ENCODE measurements at regions not wholly inside any gene's neighbourhood (a gene's known extent, or its start where the extent isn't known, plus 50 kb on each side); places are given as distances from the start of the nearest gene placed in this dataset.

DNA sequence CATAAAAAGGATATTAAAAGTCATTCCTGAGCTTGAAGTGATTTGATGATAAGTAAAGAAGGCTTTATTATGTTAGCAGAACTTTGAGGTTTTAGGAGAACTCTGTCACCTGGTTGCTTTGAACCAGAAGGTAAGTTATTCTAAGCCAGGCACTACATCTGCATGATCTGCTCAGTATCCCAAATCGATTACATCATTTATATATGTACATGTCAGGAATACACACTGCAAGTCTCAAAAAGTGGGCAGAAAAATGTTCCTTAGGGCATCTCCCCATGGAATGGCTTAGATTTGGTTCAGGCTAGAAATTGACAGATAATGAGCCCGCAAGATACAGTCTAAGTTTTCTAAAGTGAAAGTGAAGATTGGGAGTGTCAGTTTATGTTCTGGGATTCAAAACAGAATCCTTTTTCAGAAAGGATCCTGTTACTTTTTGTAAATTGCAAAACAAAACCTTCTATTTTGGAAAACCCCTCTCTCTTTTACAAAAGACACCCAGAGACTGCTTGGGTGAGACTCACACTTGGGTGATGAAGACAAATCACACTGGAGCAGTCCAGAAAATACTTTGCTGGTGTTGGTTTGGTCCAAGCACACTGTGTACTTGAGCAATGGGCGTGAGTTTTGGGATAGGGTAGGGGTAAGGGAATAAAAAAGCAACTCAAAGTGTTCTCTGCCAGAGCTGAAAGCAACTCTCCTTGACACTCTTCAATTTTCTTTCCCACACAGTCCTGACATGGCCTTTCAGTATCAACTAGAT is 114.5 kb downstream of the FOXD1 start:
- no peak overlapping the region for H3K4me3 ChIP-seq (ENCODE audit: low read depth, low read length)
- TF ChIP-seq, protein P1, sequence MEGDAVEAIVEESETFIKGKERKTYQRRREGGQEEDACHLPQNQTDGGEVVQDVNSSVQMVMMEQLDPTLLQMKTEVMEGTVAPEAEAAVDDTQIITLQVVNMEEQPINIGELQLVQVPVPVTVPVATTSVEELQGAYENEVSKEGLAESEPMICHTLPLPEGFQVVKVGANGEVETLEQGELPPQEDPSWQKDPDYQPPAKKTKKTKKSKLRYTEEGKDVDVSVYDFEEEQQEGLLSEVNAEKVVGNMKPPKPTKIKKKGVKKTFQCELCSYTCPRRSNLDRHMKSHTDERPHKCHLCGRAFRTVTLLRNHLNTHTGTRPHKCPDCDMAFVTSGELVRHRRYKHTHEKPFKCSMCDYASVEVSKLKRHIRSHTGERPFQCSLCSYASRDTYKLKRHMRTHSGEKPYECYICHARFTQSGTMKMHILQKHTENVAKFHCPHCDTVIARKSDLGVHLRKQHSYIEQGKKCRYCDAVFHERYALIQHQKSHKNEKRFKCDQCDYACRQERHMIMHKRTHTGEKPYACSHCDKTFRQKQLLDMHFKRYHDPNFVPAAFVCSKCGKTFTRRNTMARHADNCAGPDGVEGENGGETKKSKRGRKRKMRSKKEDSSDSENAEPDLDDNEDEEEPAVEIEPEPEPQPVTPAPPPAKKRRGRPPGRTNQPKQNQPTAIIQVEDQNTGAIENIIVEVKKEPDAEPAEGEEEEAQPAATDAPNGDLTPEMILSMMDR (IDR thresholded peaks at IDR 0.05; ENCODE audit: borderline replicate concordance, insufficient read depth, low read depth, low read length): no peak

DNA sequence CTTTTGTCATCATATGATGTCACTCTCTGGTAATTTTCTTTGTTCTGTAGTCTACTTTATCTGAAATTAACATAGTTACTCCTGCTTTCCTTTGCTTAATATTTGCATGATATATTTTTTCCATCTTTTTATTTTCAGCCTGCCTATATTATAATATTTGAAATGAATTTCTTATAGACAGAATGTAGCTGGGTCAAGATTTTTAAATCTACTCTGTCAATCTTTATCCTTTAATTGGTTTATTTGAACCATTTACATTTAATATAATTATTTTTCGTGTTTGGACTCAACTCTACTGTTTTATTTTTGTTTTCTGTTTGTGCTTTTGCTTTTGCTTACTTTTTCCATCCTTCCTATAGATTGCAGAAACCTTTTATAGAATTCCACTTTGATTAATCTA is 118.0 kb downstream of the FOXD1 start:
- H3K4me3 ChIP-seq (ENCODE audit: low read depth, low read length): no peak overlapping the region
- TF ChIP-seq, protein P1 (IDR thresholded peaks at IDR 0.05; ENCODE audit: borderline replicate concordance, insufficient read depth, low read depth, low read length): no peak

DNA sequence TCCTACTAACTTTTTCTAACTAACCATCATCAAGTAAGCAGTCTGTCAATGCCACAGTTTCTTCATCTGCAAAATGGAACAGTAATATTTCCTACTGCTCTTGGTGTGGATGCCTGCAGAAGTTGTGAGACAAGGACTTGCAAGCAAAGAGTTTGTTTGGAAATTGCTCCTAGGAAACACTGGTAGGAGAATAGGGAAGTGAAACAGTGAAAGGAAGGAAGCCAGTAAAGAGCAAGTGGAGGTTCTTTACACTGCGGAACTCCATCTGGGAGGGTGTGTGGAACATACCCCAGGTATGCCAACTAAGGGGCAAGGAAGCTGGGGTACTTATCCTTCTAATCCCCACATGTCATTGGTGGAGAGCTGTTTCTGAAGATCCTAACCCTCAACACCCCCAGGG is 119.9 kb downstream of the FOXD1 start:
- TF ChIP-seq, protein P1 (IDR thresholded peaks at IDR 0.05; ENCODE audit: borderline replicate concordance, insufficient read depth, low read depth, low read length): no peak
- H3K4me3 ChIP-seq (ENCODE audit: low read depth, low read length): no peak overlapping the region

DNA sequence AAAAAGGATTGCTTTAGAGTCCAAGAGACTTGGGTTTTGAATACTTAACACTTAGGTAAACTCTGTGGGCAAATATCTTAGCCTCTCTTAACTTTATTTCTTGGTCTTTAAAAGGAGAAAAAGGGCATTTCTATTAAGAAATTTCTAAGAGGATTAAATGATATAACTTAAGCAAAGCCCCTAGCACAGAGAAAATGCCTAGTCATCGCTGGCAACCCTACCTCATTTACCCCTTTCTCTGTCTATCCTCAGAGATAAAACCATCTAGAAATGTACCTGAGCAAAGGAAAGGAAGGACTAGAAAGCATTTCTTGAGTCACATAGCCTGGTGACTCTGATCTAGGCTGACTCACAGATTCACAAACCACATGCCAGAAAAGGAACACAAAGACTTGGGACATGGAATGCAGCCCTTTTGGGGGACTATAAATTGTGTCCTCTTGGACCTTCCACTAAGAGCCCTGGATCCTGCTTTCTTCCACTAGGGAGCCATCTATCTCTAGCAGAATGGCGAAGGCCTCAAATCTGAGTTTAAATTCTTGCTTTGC is 120.6 kb downstream of the FOXD1 start:
- TF ChIP-seq, protein P1 (IDR thresholded peaks at IDR 0.05; ENCODE audit: borderline replicate concordance, insufficient read depth, low read depth, low read length): no peak
- no peak overlapping the region for H3K4me3 ChIP-seq (ENCODE audit: low read depth, low read length)

DNA sequence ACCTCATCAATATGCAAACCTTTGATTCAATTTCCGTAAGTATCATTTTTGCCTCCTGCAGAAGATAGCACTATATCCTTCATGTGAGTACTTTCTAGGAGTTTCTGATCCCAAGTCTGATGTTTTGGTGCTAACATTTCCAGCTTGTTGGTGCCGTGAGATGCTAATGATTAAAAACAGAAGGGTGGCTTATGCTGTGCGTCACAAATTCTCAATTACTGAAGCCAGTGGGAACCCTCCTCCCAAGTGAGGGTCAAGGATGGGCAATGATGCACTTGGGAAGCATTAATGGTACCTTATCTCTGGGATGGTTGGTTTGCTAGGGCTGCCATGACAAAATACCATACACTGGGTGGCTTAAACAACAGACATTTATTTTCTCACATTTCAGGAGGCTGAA is 123.0 kb downstream of the FOXD1 start:
- no peak overlapping the region for H3K4me3 ChIP-seq (ENCODE audit: low read depth, low read length)
- TF ChIP-seq, protein P1 (IDR thresholded peaks at IDR 0.05; ENCODE audit: borderline replicate concordance, insufficient read depth, low read depth, low read length): no peak

DNA sequence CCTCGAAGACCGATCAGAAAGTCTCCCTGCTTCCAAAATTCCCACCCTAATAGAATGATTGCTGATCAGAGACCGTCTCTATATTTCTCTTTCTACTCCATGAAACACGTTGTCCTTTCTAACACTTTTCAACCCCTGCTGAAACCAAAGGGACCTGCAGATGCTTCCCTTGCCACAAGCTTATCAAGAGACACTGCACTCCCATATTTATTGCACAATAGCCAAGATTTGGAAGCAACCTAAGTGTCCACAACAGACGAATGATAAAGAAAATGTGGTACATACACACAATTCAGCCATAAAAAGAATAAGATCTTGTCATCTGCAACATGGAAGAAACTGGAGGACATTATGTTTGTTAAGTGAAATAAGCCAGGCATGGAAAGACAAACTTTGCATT is 125.1 kb downstream of the FOXD1 start:
- TF ChIP-seq, protein P1 (IDR thresholded peaks at IDR 0.05; ENCODE audit: borderline replicate concordance, insufficient read depth, low read depth, low read length): no peak

More for the DNA sequence above, 125.1 kb downstream of the FOXD1 start:
- H3K4me3 ChIP-seq (ENCODE audit: low read depth, low read length): no peak overlapping the region
